Kidney (tissue), 13 donors: ENCODE measurements at regions not wholly inside any gene's neighbourhood (a gene's known extent, or its start where the extent isn't known, plus 50 kb on each side); places are given as distances from the start of the nearest gene placed in this dataset.

ENCODE experiments used
- DNase-seq, 5 donors: peaks; one replicate each; pipeline ENCODE4 v3.0.0-alpha.2; 2013 to 2020
- FAIRE-seq: peaks from 2 replicates; lab custom pipeline; 2012; peaks lifted over from hg19 to GRCh38; lab: Jason Lieb, UNC
- H3K27ac ChIP-seq, 2 donors: one replicate each; pipeline ENCODE4 v1.7.0; 2013; ENCODE audit warnings: low read depth in 2 of 2, low read length in 2 of 2, inconsistent platforms in 1 of 2
- H3K27me3 ChIP-seq: one replicate; pipeline ENCODE4 v1.7.1; 2013; ENCODE audit warnings: low read length, inconsistent platforms; ENCODE audit not compliant: control insufficient read depth, insufficient read depth
- H3K36me3 ChIP-seq, 3 donors: one replicate each; pipeline versions ENCODE4 v1.7.0 to v1.7.1; 2013; ENCODE audit warnings: low read length in 3 of 3, control low read depth in 1 of 3, inconsistent platforms in 1 of 3; ENCODE audit not compliant: insufficient read depth in 3 of 3, control insufficient read depth in 2 of 3
- H3K4me1 ChIP-seq, 3 donors: one replicate each; pipeline versions ENCODE4 v1.7.0 to v1.7.1; 2013; ENCODE audit warnings: low read length in 3 of 3, inconsistent platforms in 1 of 3, low read depth in 1 of 3; ENCODE audit not compliant: control insufficient read depth in 2 of 3, insufficient read depth in 2 of 3
- H3K4me3 ChIP-seq, 3 donors: one replicate each; pipeline versions ENCODE4 v1.7.0 to v1.8.1; 2013; ENCODE audit warnings: low read length in 3 of 3, control low read depth in 1 of 3, inconsistent platforms in 1 of 3
- H3K9ac ChIP-seq, 3 donors: one replicate each; pipeline versions ENCODE4 v1.7.0 to v1.7.1; 2013; ENCODE audit warnings: low read length in 3 of 3, control low read depth in 1 of 3, inconsistent platforms in 1 of 3
- H3K9me3 ChIP-seq, 3 donors: one replicate each; pipeline versions ENCODE4 v1.7.0 to v1.7.1; 2013; ENCODE audit warnings: low read length in 3 of 3, control low read depth in 1 of 3, inconsistent platforms in 1 of 3; ENCODE audit not compliant: control insufficient read depth in 2 of 3, insufficient read depth in 1 of 3
- CTCF ChIP-seq: IDR thresholded peaks from 3 replicates; pipeline ENCODE4 v1.5.1; 2012; ENCODE audit warnings: mild to moderate bottlenecking, moderate library complexity, borderline replicate concordance; ENCODE audit not compliant: insufficient read depth; ENCODE audit errors: extremely low read depth
- intact Hi-C: fragments of 100-400 bp; cut with DNase I; formaldehyde crosslinking; loops from one replicate; pipeline ENCODE4 v1.11.1; 2022
- donor health status: control.
- donor health status: control.
- donor health status: control.
- donor health status: control.
- donor health status: control.
- donor health status: DM: yes; HTN: yes; CAD: no.
- donor health status: Normal renal cell carcinoma (clear cell type).

DNA sequence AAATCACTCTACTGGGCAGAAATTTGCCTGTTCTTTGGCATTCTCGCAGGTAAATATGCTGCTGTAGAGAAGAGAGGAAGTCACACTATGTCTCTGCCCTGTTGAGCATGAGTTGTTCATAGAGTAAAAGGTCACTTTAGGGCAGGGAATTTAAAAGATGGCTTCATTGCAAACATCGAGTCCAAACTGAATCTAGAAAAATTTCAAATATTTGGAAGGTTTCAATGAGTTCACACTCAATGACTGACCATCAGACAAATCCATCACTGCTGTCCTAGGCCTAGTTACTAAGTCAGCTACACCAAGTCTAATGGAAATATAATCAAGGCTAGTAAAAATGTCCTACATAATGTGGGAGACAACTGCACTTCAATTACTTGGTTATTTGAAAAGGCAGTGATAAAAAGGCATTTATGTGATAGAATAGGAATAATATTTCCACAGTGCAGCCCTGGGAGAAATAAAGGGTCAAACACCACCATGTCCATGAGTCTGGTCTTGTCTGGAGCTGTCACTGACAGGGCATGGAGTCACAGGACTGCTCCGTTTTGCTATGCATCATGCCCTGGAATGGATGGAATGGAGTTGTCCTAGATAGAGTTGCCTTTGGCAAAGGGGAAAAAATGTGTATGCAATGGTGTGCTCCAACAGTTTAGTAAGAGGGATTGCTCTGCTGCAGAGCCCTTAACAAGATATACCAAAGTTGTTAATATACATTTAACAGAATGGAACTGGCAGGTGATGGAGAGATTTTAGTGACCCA is 218.5 kb upstream of the DAPK1 start:
- DNase-seq (no peak), FAIRE-seq (no peak)
- Histone ChIP-seq H3K4me3 (no peak overlapping the region), H3K9me3 (no peaks in the 10 kb centered on the region), H3K27me3 (no peaks in the 10 kb centered on the region), H3K4me1 (no peaks in the 10 kb centered on the region), H3K27ac (no peak overlapping the region), H3K36me3 (no peaks in the 10 kb centered on the region), H3K9ac (no peak overlapping the region)
- intact Hi-C loops, result no loop called here
- TF ChIP-seq CTCF, result no peak

- no peak for FAIRE-seq
- TF ChIP-seq CTCF, result no peak
- H3K9ac ChIP-seq, result no peak overlapping the region
- H3K27ac ChIP-seq, result no peak overlapping the region
- no peaks in the 10 kb centered on the region for H3K36me3 ChIP-seq
- H3K27me3 ChIP-seq, result no peaks in the 10 kb centered on the region
- no peak overlapping the region for H3K4me3 ChIP-seq
- DNase-seq, result no peak
- peaks cover 0 to 3% (median 0%) of the 10 kb centered on the region in 3 donors for H3K4me1 ChIP-seq
- intact Hi-C loops, result no loop called here
- no peaks in the 10 kb centered on the region for H3K9me3 ChIP-seq
These were observed 217.2 kb upstream of the DAPK1 start for GRCh38 chr9:87280421-87280820.

- intact Hi-C loops, result no loop called here
- Histone ChIP-seq H3K36me3 (no peaks in the 10 kb centered on the region), H3K9me3 (no peaks in the 10 kb centered on the region), H3K27me3 (no peaks in the 10 kb centered on the region), H3K27ac (no peak overlapping the region), H3K9ac (no peak overlapping the region), H3K4me1 (peaks cover 0 to 3% (median 0%) of the 10 kb centered on the region in 3 donors), H3K4me3 (no peak overlapping the region)
- no peak for DNase-seq
- no peak for FAIRE-seq
- no peak for TF ChIP-seq CTCF
These were observed 215.1 kb upstream of the DAPK1 start for GRCh38 chr9:87282538-87282937.
